Hepatocyte (in vitro differentiated cells): ENCODE measurements at regions not wholly inside any gene's neighbourhood (a gene's known extent, or its start where the extent isn't known, plus 50 kb on each side); places are given as distances from the start of the nearest gene placed in this dataset.
"Not testable (repeated sequence)": the region's sequence is repeated elsewhere in the genome, so short reads cannot be mapped to it uniquely, and the experiment has no call there.

Experiments
- CTCF ChIP-seq: fragments of 200-600 bp; sonication (generic); IDR thresholded peaks from 2 replicates; pipeline ENCODE4 v1.5.1; 2016; ENCODE audit warnings: antibody characterized with exemption, mild to moderate bottlenecking; ENCODE audit not compliant: poor library complexity
- EZH2 ChIP-seq: fragments of 200-600 bp; sonication (generic); IDR thresholded peaks from 2 replicates; pipeline ENCODE4 v1.6.1; 2016; ENCODE audit warnings: antibody characterized with exemption, mild to moderate bottlenecking, borderline replicate concordance

DNA sequence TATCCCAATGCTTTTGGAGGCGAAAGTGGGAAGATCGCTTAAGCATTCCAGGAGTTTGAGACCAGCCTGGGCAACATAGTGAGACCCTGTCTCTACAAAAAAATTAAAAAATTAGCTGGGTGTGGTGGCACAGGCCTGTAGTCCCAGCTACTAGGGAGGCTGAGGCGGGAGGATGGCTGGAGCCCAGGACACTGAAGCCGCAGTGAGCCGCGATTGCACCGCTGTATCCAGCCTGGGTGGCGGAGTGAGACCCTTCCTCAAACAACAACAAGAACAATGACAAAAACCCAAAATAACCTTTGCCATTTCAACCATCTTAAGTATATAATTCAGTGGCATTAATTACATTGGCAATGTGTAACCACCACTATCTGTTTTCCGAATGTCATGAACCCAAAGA is 108.9 kb upstream of the COL5A1 start:
- not testable (repeated sequence) for TF ChIP-seq EZH2, CTCF
